WTC11 (cell line): ENCODE measurements at regions not wholly inside any gene's neighbourhood (a gene's known extent, or its start where the extent isn't known, plus 50 kb on each side); places are given as distances from the start of the nearest gene placed in this dataset.

ENCODE experiments used
- ATAC-seq: fragments of 200-7000 bp; cut with Tn5 transposase; 2 replicates; pipeline ENCODE4 v1.10.0; 2021; ENCODE audit warnings: mild to moderate bottlenecking, moderate library complexity
- CTCF ChIA-PET: fragments of 300-600 bp; sonication (Branson Sonifier 250); formaldehyde crosslinking; loops from one replicate; lab custom pipeline; 2021; ENCODE audit warnings: antibody characterized with exemption; lab: Charles Lee
- POLR2A ChIA-PET: fragments of 350-600 bp; sonication (Branson Sonifier 250); formaldehyde crosslinking; loops from one replicate; lab custom pipeline; 2021; ENCODE audit warnings: antibody characterized with exemption; lab: Charles Lee
- DNase-seq: peaks from one replicate; pipeline ENCODE4 v3.0.0; 2021; ENCODE audit warnings: low spot score
- H3K27ac Mint-ChIP-seq: 2 replicates; pipeline ENCODE4 v1.8.0; 2021; ENCODE audit warnings: mixed read lengths
- H3K27me3 Mint-ChIP-seq: 2 replicates; pipeline ENCODE4 v1.8.0; 2021; ENCODE audit warnings: low read depth, mild to moderate bottlenecking, moderate library complexity, mixed read lengths
- H3K36me3 Mint-ChIP-seq: 2 replicates; pipeline ENCODE4 v1.8.0; 2021; ENCODE audit warnings: mixed read lengths
- H3K4me1 Mint-ChIP-seq: 2 replicates; pipeline ENCODE4 v1.8.0; 2022; ENCODE audit warnings: mixed read lengths
- H3K4me3 Mint-ChIP-seq: 2 replicates; pipeline ENCODE4 v1.8.0; 2021; ENCODE audit warnings: mild to moderate bottlenecking, moderate library complexity, mixed read lengths
- H3K9me3 Mint-ChIP-seq: 2 replicates; pipeline ENCODE4 v1.8.0; 2021; ENCODE audit warnings: mixed read lengths
- CREB1 ChIP-seq: sonication (generic); formaldehyde crosslinking; IDR thresholded peaks from 2 replicates; pipeline ENCODE4 v1.8.0; 2023; ENCODE audit warnings: mild to moderate bottlenecking, missing genetic modification reagents
- FOXJ3 ChIP-seq: sonication (generic); formaldehyde crosslinking; IDR thresholded peaks from 2 replicates; pipeline ENCODE4 v1.9.0; 2021; ENCODE audit warnings: missing genetic modification reagents, mild to moderate bottlenecking, borderline replicate concordance
- IRF2 ChIP-seq: sonication (generic); formaldehyde crosslinking; IDR thresholded peaks from 2 replicates; pipeline ENCODE4 v1.8.0; 2022; ENCODE audit warnings: low read depth, missing genetic modification reagents, borderline replicate concordance
- NFYB ChIP-seq: sonication (generic); formaldehyde crosslinking; conservative IDR thresholded peaks from 2 replicates; pipeline ENCODE4 v1.8.0; 2022; ENCODE audit warnings: low read depth, missing genetic modification reagents
- NR1H2 ChIP-seq: sonication (generic); formaldehyde crosslinking; IDR thresholded peaks from 2 replicates; pipeline ENCODE4 v1.9.0; 2021; ENCODE audit warnings: mild to moderate bottlenecking, moderate library complexity, missing genetic modification reagents
- OVOL2 ChIP-seq: fragments of 250-450 bp; sonication (Bioruptor Pico); IDR thresholded peaks from 2 replicates; pipeline ENCODE4 v1.9.0; 2021; ENCODE audit warnings: mild to moderate bottlenecking, borderline replicate concordance
- SMAD4 ChIP-seq: sonication (generic); formaldehyde crosslinking; IDR thresholded peaks from 2 replicates; pipeline ENCODE4 v1.8.0; 2022; ENCODE audit warnings: mild to moderate bottlenecking, missing genetic modification reagents
- ZNF423 ChIP-seq: fragments of 250-450 bp; sonication (Bioruptor Pico); IDR thresholded peaks from 2 replicates; pipeline ENCODE4 v2.1.2; 2022; ENCODE audit warnings: mild to moderate bottlenecking, moderate library complexity
- TF ChIP-seq, protein P1 (sequence below): fragments of 250-450 bp; sonication (Bioruptor Pico); IDR thresholded peaks from 2 replicates; pipeline ENCODE4 v1.9.0; 2021; ENCODE audit warnings: moderate library complexity, mild to moderate bottlenecking, inconsistent platforms, borderline replicate concordance
- TF ChIP-seq, protein P2 (sequence below): fragments of 250-450 bp; sonication (Bioruptor Pico); IDR thresholded peaks from 2 replicates; pipeline ENCODE4 v1.9.0; 2021; ENCODE audit warnings: mild to moderate bottlenecking
- TF ChIP-seq, protein P3 (sequence below): sonication (generic); formaldehyde crosslinking; IDR thresholded peaks from 2 replicates; pipeline ENCODE4 v1.8.1; 2023; ENCODE audit warnings: mild to moderate bottlenecking, missing genetic modification reagents, moderate library complexity
- TF ChIP-seq, protein P4 (sequence below): fragments of 250-450 bp; sonication (Bioruptor Pico); IDR thresholded peaks from 2 replicates; pipeline ENCODE4 v1.9.0; 2021; ENCODE audit warnings: mild to moderate bottlenecking, borderline replicate concordance
- TF ChIP-seq, protein P5 (sequence below): sonication (generic); formaldehyde crosslinking; IDR thresholded peaks from 2 replicates; pipeline ENCODE4 v1.8.0; 2023; ENCODE audit warnings: mild to moderate bottlenecking, missing genetic modification reagents
- TF ChIP-seq, protein P6 (sequence below): fragments of 250-450 bp; sonication (Bioruptor Pico); IDR thresholded peaks from 2 replicates; pipeline ENCODE4 v1.9.0; 2021; ENCODE audit warnings: mild to moderate bottlenecking
- TF ChIP-seq, protein P7 (sequence below): sonication (generic); formaldehyde crosslinking; IDR thresholded peaks from 2 replicates; pipeline ENCODE4 v1.8.0; 2022; ENCODE audit warnings: mild to moderate bottlenecking, missing genetic modification reagents

DNA sequence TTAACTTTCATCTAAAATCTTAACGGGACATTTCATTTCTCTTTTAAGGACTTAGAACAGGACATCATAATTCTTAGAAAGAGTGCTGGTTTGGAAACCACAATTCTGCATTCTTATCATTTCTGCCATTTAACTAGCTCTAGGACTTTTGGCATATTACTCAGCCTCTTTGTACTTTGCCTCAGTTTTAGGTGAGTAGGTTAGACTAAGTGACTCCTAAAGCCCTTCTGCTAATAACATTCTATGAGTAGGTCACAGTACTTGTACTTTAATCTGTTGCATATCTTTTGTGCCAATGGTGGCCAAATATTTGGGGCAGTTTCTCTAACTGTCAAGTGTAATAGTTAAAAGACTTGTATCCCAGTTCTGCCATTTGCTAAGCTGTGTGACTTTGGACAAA is 115.4 kb upstream of the NUDT6 start:
- no peak for DNase-seq
- no peak overlapping the region for H3K27ac Mint-ChIP-seq
- peaks cover 19% of the 10 kb centered on the region for H3K4me1 Mint-ChIP-seq
- TF ChIP-seq, protein P1, sequence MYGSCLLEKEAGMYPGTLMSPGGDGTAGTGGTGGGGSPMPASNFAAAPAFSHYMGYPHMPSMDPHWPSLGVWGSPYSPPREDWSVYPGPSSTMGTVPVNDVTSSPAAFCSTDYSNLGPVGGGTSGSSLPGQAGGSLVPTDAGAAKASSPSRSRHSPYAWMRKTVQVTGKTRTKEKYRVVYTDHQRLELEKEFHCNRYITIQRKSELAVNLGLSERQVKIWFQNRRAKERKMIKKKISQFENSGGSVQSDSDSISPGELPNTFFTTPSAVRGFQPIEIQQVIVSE, result no peak
- TF ChIP-seq NFYB (CRISPR knock-in tag) (no peak), IRF2 (CRISPR knock-in tag) (no peak), NR1H2 (CRISPR knock-in tag) (no peak), ZNF423 (CRISPR knock-in tag) (no peak), SMAD4 (CRISPR knock-in tag) (no peak), FOXJ3 (no peak), CREB1 (no peak), OVOL2 (CRISPR knock-in tag) (no peak)
- TF ChIP-seq, protein P2, sequence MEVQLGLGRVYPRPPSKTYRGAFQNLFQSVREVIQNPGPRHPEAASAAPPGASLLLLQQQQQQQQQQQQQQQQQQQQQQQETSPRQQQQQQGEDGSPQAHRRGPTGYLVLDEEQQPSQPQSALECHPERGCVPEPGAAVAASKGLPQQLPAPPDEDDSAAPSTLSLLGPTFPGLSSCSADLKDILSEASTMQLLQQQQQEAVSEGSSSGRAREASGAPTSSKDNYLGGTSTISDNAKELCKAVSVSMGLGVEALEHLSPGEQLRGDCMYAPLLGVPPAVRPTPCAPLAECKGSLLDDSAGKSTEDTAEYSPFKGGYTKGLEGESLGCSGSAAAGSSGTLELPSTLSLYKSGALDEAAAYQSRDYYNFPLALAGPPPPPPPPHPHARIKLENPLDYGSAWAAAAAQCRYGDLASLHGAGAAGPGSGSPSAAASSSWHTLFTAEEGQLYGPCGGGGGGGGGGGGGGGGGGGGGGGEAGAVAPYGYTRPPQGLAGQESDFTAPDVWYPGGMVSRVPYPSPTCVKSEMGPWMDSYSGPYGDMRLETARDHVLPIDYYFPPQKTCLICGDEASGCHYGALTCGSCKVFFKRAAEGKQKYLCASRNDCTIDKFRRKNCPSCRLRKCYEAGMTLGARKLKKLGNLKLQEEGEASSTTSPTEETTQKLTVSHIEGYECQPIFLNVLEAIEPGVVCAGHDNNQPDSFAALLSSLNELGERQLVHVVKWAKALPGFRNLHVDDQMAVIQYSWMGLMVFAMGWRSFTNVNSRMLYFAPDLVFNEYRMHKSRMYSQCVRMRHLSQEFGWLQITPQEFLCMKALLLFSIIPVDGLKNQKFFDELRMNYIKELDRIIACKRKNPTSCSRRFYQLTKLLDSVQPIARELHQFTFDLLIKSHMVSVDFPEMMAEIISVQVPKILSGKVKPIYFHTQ (CRISPR knock-in tag), result no peak
- TF ChIP-seq, protein P3, sequence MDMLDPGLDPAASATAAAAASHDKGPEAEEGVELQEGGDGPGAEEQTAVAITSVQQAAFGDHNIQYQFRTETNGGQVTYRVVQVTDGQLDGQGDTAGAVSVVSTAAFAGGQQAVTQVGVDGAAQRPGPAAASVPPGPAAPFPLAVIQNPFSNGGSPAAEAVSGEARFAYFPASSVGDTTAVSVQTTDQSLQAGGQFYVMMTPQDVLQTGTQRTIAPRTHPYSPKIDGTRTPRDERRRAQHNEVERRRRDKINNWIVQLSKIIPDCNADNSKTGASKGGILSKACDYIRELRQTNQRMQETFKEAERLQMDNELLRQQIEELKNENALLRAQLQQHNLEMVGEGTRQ (CRISPR knock-in tag), result no peak
- TF ChIP-seq, protein P4, sequence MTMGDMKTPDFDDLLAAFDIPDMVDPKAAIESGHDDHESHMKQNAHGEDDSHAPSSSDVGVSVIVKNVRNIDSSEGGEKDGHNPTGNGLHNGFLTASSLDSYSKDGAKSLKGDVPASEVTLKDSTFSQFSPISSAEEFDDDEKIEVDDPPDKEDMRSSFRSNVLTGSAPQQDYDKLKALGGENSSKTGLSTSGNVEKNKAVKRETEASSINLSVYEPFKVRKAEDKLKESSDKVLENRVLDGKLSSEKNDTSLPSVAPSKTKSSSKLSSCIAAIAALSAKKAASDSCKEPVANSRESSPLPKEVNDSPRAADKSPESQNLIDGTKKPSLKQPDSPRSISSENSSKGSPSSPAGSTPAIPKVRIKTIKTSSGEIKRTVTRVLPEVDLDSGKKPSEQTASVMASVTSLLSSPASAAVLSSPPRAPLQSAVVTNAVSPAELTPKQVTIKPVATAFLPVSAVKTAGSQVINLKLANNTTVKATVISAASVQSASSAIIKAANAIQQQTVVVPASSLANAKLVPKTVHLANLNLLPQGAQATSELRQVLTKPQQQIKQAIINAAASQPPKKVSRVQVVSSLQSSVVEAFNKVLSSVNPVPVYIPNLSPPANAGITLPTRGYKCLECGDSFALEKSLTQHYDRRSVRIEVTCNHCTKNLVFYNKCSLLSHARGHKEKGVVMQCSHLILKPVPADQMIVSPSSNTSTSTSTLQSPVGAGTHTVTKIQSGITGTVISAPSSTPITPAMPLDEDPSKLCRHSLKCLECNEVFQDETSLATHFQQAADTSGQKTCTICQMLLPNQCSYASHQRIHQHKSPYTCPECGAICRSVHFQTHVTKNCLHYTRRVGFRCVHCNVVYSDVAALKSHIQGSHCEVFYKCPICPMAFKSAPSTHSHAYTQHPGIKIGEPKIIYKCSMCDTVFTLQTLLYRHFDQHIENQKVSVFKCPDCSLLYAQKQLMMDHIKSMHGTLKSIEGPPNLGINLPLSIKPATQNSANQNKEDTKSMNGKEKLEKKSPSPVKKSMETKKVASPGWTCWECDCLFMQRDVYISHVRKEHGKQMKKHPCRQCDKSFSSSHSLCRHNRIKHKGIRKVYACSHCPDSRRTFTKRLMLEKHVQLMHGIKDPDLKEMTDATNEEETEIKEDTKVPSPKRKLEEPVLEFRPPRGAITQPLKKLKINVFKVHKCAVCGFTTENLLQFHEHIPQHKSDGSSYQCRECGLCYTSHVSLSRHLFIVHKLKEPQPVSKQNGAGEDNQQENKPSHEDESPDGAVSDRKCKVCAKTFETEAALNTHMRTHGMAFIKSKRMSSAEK, result no peak
- TF ChIP-seq, protein P5, sequence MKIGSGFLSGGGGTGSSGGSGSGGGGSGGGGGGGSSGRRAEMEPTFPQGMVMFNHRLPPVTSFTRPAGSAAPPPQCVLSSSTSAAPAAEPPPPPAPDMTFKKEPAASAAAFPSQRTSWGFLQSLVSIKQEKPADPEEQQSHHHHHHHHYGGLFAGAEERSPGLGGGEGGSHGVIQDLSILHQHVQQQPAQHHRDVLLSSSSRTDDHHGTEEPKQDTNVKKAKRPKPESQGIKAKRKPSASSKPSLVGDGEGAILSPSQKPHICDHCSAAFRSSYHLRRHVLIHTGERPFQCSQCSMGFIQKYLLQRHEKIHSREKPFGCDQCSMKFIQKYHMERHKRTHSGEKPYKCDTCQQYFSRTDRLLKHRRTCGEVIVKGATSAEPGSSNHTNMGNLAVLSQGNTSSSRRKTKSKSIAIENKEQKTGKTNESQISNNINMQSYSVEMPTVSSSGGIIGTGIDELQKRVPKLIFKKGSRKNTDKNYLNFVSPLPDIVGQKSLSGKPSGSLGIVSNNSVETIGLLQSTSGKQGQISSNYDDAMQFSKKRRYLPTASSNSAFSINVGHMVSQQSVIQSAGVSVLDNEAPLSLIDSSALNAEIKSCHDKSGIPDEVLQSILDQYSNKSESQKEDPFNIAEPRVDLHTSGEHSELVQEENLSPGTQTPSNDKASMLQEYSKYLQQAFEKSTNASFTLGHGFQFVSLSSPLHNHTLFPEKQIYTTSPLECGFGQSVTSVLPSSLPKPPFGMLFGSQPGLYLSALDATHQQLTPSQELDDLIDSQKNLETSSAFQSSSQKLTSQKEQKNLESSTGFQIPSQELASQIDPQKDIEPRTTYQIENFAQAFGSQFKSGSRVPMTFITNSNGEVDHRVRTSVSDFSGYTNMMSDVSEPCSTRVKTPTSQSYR, result no peak
- TF ChIP-seq, protein P6, sequence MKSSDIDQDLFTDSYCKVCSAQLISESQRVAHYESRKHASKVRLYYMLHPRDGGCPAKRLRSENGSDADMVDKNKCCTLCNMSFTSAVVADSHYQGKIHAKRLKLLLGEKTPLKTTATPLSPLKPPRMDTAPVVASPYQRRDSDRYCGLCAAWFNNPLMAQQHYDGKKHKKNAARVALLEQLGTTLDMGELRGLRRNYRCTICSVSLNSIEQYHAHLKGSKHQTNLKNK, result no peak
- TF ChIP-seq, protein P7, sequence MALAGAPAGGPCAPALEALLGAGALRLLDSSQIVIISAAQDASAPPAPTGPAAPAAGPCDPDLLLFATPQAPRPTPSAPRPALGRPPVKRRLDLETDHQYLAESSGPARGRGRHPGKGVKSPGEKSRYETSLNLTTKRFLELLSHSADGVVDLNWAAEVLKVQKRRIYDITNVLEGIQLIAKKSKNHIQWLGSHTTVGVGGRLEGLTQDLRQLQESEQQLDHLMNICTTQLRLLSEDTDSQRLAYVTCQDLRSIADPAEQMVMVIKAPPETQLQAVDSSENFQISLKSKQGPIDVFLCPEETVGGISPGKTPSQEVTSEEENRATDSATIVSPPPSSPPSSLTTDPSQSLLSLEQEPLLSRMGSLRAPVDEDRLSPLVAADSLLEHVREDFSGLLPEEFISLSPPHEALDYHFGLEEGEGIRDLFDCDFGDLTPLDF, result no peak
- POLR2A ChIA-PET, result interaction anchor here (0.6 kb wide), 1 partner anchor 222 kb away, joined by 8 read pairs; no protein-coding TSS in a partner anchor
- CTCF ChIA-PET, result no interaction called here
- no peak for ATAC-seq
- H3K4me3 Mint-ChIP-seq, result no peak overlapping the region
- H3K36me3 Mint-ChIP-seq, result peaks cover 19% of the 10 kb centered on the region
- H3K27me3 Mint-ChIP-seq, result no peaks in the 10 kb centered on the region
- H3K9me3 Mint-ChIP-seq, result peaks cover 17% of the 10 kb centered on the region
